NCI-H1417 treated with DMSO at 0.1 percent for 48 hours (cell line): ENCODE measurements at regions not wholly inside any gene's neighbourhood (a gene's known extent, or its start where the extent isn't known, plus 50 kb on each side); places are given as distances from the start of the nearest gene placed in this dataset.
"Not testable (repeated sequence)": the region's sequence is repeated elsewhere in the genome, so short reads cannot be mapped to it uniquely, and the experiment has no call there.

Experiments
- DNase-seq: peaks from one replicate; lab custom pipeline; 2025; lab: John Stamatoyannopoulos, UW

DNA sequence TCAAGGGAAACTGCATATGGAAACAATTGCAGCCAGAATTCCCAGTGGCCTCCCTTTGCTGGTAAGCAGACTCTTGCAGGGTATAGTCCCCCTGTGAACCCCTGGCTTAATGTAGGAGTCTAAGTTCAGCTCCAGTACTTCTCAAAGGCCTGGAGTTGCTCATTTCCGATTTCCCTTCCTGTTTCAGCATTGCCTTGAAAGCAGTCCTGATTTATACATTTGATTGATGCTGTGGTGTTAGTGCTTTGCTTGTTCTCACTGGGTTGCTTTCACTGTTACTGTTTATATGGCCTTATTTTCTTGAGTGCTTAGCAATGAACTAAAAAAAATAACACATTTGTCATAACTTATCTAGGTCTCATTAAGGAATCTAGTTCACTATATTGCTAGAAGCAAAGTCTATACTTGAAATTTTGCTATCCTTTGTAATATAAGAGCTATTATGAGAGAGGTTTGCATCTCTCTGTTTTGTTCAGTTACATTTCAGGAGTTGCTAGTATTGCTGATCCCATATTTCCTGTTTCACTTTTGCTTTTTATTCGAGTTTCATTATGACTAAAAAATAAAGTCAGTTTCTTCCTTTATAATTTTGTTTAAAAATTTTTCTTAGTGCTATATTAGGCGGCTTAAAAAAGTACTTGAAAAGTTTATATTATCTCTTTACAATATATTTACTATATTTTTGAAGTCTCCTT, 122.4 kb upstream of the NMUR2 start:
- DNase-seq: no peak

- no peak for DNase-seq
These were observed 124.4 kb upstream of the NMUR2 start for GRCh38 chr5:152529440-152529839.

DNA sequence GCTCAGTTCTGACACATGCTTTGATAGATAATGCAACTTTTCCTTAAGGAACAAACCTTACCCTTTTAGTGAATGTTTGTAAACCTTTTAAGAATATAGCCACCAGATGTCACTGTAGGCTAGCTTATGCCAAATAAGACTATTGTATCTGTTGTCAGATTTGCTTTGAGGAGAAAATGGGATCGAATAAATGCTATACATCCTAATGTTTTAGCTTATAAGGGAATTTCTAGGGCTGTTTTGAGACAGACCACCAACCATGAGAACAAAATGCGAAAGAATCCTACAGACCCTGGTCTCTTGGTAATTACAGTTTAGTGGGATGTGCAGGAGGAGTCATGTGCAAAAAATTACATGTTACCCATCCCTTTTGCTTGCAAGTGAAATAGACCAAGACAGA, 127.6 kb upstream of the NMUR2 start:
- no peak for DNase-seq

DNA sequence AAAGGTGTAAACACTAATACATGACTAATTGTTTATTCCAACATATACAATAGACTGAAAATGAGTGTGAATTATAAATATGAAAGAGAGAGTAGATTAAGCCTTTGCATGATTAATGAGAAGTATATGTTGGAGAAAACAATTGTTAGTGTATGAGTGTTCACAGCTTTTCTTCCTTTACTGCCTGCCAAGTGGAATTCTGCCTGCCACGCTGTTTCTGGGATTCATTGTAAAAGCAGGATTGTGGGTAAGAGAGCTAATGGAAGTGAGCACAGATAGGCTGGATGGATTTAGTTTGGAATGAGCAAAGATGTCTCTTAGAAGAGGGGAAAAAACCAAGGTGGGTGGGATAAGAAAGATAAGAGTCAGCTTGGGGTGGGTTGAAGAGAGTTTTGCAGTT, 129.6 kb upstream of the NMUR2 start:
- no peak for DNase-seq

- DNase-seq: no peak
These were observed 137.7 kb upstream of the NMUR2 start for GRCh38 chr5:152542741-152543140.

DNA sequence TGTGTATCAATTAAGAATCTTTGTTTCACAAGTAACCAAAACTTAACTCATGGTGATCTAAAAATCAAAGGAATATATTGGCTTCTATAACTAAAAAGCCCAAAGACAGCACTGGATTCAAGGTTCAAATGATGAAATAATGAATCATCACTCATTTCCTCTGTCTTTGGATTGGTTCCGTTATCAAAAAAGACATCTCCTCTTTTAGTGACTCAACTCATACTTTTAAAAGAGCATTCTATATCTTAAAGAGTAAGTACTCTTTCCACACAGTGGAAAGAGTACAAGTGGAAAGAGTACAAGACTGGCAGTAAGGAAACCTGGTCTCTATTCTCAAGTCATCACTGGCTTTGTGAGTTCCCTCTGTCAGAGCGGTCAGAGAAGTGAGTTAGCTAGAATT, 141.4 kb upstream of the NMUR2 start:
- no peak for DNase-seq

- no peak for DNase-seq
These were observed 142.1 kb upstream of the NMUR2 start for GRCh38 chr5:152547202-152547601.

GRCh38 chr5:152549709-152550108, 144.6 kb upstream of the NMUR2 start:
- no peak for DNase-seq

DNA sequence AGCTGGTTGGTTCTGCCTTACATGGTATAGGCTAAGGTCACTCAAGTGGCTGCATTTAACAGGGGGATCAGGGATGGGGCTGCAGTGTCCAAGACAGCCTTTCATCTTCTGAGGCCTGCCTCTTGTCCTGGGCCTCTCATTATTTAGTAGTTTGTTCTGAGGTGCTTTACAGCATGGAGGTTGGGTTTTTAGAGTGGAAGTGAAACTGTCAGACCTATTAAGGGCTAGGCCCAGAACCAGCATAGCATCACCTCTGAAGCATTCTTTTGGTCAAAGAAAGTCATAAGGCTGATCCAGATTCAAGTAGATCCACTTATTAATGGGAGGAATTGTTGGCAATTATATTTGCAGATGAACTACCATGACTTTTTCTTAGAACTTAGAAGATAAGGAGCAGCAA, 146.0 kb upstream of the NMUR2 start:
- no peak for DNase-seq

DNA sequence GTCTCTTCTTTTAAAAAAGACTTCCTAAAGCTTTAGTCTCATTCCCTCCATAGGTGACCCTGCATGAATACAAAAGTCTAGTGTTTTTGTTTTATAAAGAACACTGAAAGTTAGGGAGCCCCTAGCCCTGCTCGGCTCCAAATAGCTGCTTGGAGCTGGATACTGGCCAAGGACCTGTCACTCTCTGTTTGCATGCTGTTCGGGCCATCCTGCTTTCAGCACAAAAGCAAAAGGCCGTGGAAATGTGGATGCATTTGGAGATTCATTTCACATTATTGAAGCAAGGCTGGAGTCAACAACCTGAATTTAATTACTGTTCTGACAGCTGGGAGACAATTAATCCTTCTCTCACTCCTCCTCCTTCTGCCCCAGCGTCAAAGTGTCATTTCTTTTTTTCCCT, 151.7 kb upstream of the NMUR2 start:
- DNase-seq: no peak

DNA sequence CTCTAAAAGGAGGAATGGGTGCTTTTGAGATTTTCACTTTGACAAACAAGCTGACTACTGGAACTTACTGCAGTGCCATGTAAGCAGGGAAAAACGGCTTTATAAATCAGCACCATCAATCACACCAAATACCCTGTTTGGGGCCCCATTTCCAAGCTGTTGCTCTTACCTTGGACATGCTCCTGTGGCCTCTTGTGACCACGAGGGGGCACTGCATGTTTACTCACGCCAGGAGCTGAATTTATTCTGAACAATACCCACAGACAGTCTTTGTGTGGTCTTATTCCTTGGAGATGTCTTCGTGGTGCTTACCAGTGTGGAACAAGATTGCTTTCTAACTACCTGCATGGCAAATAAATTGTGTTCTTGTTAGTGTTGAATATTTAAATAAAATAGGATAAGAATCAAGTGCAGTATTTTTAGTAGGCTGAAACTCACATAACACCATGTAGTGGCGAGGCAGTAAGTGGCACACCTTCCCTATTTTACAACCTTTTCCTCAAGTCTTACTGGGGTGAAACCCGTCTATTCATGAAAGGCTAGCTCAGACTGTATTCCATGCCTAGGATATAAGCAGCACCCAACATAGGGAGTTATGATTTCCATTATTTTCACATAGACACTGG, 155.5 kb upstream of the NMUR2 start:
- DNase-seq: no peak

DNA sequence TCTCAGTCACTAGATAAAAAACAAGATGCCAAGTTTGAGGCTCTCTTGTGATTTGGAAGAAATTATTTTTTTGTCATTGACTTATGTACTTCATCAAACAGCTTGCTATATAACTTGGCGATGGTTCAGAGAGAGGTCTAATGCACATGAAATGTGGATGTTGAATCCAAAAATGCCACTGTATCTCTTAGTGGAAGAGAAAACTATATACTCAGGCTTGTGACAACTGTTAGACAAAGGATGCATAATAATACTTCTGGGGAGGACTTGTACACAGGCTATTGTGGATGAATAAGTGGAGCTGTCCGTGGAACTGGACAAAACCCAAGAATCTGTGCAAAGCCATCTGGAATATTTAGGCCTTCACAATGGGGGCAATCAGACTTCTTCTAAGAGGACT, 162.9 kb upstream of the NMUR2 start:
- DNase-seq: no peak

DNA sequence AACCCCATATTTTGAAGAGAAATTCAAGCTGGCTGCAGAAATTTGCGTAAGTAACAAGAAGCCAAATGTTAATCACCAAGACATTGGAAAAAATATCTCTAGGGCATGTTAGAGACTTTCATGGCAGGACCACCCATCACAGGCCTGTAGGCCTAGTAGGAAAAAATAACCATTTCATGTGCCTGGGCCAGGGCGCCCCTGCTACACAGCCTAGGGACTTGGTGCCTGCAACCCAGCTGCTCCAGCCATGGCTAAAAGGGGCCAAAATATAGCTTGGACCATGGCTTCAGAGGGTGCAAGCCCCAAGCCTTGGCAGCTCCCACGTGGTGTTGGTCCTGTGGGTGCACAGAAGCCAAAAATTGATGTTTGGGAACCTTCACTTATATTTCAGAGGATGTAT, 167.7 kb upstream of the NMUR2 start:
- no peak for DNase-seq

DNA sequence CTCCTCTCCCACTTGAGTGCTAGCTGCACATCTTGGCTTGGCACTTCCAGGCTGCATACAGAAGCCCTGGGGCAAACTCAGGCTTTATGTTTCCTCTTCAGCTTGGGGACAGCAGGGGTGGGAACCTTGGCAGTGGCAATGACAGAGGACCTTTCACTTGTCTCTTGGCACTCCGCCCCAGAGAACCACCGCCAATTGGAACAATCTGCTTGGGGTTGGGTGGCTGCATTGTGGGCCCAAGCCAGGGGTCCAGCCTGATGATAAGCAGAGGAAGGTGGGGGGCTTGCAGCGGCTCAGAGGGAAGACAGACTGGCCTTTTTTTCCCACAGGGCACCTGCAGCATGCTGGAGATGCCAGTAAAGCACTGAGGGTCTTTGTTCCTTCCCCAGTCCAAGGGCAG, 179.0 kb upstream of the NMUR2 start:
- no peak for DNase-seq

GRCh38 chr5:152592416-152592815, 187.3 kb upstream of the NMUR2 start:
- no peak for DNase-seq

DNA sequence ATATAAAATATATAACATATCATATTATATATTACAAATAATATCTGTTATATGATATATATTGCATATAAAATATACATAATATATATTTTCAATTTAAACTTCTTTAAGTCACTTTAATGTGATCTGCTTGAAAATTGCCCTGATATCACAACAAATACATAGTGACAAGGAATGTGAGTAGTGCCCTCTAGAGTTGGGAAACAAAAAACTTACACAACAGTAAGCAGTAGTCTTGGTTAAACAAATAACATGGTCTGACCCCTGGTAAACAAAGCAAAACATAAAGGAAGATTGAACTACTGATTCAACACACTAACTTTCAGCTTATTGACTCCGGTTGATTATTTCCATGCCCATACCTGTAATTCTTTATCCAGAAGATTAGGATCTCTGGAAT, 188.3 kb upstream of the NMUR2 start:
- no peak for DNase-seq

DNA sequence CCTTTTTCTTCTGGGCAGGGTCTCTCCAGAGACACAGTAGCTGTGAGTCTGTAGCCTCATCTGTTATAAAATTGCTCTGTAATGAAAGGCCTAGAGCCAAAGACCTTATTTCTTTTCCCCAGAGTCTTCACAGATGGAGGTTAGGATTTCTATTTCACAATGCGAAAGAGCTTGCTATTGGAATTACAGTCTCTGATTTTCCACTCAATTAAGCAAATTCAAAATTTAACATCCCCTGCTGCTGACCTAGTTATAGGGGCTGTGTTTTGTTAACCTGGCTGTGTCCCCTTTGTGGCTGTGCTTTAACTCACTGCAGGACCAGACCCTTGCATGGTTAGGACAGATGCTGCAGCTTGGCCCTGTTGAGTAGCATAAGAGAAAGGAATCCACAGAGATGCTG, 190.3 kb upstream of the NMUR2 start:
- DNase-seq: no peak

- DNase-seq: no peak
These were observed 194.0 kb upstream of the NMUR2 start for GRCh38 chr5:152599096-152599495.

DNA sequence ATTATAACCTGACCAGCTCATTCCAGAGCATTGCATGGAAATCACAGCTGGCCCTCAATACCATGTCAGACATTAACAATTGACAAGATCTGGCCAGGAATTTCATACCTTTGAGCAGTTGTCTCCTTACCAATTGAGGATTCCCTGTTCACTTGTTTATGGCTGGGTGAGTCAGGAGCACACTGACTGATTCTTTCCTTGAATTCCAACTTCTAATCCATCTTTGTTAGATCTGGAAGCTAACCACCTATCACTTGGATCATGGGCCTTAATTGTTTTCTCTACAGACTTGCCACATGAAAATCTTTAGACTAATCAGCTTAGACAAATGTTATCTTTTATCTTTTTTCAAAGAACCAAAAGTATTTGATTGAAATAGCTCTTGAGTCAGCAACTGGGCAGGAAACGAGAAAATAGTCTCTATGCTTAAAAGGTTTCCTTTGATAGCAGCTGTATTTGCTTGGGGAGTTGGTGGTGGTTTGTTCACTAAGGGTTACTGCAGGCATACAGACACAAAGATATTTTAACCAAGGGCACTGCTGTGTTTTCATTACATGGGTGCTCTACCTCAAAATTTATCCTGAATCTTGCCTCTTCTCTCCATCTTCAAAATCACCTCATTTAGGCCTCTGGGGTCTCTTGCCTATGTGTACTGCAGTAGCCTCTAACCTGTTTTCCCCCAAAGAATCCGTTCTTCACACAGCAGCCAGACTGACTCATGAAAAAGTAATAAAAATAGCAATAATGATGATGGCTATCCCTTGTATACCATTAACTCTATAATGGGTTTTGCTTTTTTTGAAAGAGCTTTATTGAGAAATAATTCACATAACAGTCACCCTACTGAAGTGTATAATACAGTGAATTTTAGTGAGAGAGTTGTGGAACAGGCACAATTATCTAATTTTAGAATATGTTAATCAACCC, 197.0 kb upstream of the NMUR2 start:
- DNase-seq: no peak

- not testable (repeated sequence) for DNase-seq
These were observed 201.0 kb upstream of the NMUR2 start for GRCh38 chr5:152606050-152606449.

- no peak for DNase-seq
These were observed 201.8 kb upstream of the NMUR2 start for GRCh38 chr5:152606776-152607364.

- DNase-seq: no peak
These were observed 202.5 kb upstream of the NMUR2 start for GRCh38 chr5:152607401-152608160.
